Esophagus squamous epithelium (tissue), 5 donors: ENCODE measurements at regions not wholly inside any gene's neighbourhood (a gene's known extent, or its start where the extent isn't known, plus 50 kb on each side); places are given as distances from the start of the nearest gene placed in this dataset.

Experiments
- DNase-seq: peaks from one replicate; lab custom pipeline; 2025; lab: John Stamatoyannopoulos, UW
- H3K27ac ChIP-seq, 4 donors: fragments of 200-600 bp; sonication (generic); one replicate each; pipeline ENCODE4 v1.5.1; 2016 to 2019; ENCODE audit warnings: mild to moderate bottlenecking in 1 of 4
- H3K27me3 ChIP-seq, 4 donors: fragments of 200-600 bp; sonication (generic); 1 replicate in 3 of 4; 2 replicates in 1 of 4; pipeline versions ENCODE4 v1.5.1 to v1.6.0; 2017 to 2021; ENCODE audit warnings: antibody characterized with exemption in 1 of 4
- H3K36me3 ChIP-seq, 3 donors: fragments of 200-600 bp; sonication (generic); one replicate each; pipeline ENCODE4 v1.5.1; 2016 to 2019
- H3K4me1 ChIP-seq, 3 donors: fragments of 200-600 bp; sonication (generic); one replicate each; pipeline ENCODE4 v1.5.1; 2017 to 2019
- H3K4me3 ChIP-seq, 4 donors: fragments of 200-600 bp; sonication (generic); 1 replicate in 3 of 4; 2 replicates in 1 of 4; pipeline ENCODE4 v1.5.1; 2016 to 2019; ENCODE audit warnings: mild to moderate bottlenecking in 2 of 4, moderate library complexity in 1 of 4
- H3K9me3 ChIP-seq, 3 donors: fragments of 200-600 bp; sonication (generic); one replicate each; pipeline ENCODE4 v1.5.1; 2016 to 2019
- CTCF ChIP-seq, 6 experiments: fragments of 450-650 bp in 4 of 6; fragments of 200-600 bp in 2 of 6; sonication (generic) in 2 of 6; IDR thresholded peaks; one replicate each; pipeline ENCODE4 v1.5.1; 2016 to 2019; ENCODE audit warnings: antibody characterized with exemption in 6 of 6, mild to moderate bottlenecking in 4 of 6, moderate library complexity in 4 of 6
- POLR2A ChIP-seq, 4 donors: fragments of 450-650 bp; IDR thresholded peaks; one replicate each; pipeline ENCODE4 v1.6.1; 2017; ENCODE audit warnings: antibody characterized with exemption in 4 of 4, mild to moderate bottlenecking in 4 of 4, moderate library complexity in 3 of 4
- WGBS, 2 donors: methylation state at CpG; one replicate each; pipeline ENCODE4 v1.1.5; 2018; 5-methylcytosine and 5-hydroxymethylcytosine counted together
- intact Hi-C: fragments of 100-400 bp; cut with DNase I; formaldehyde crosslinking; loops from one replicate; pipeline ENCODE4 v1.15.0; 2022
- donor health status: DM: yes; HTN: yes; CAD: no.

GRCh38 chr20:16178546-16179135, 394.6 kb downstream of the KIF16B start:
- intact Hi-C loops = no loop called here
- WGBS, 2 donors = 41 to 44% methylated on average over 5 of the region's 5 CpGs
- no peak for DNase-seq

GRCh38 chr20:16175322-16175961, 397.8 kb downstream of the KIF16B start:
- no peaks in the 10 kb centered on the region for H3K36me3 ChIP-seq
- intact Hi-C loops = no loop called here
- H3K27ac ChIP-seq = no peak overlapping the region
- no peaks in the 10 kb centered on the region for H3K4me1 ChIP-seq
- no peaks in the 10 kb centered on the region for H3K27me3 ChIP-seq
- no peak for TF ChIP-seq CTCF (IDR thresholded peaks at IDR 0.05)
- 56 to 75% methylated on average over 7 of the region's 7 CpGs for WGBS, 2 donors
- no peaks in the 10 kb centered on the region for H3K9me3 ChIP-seq
- DNase-seq = no peak
- no peak overlapping the region for H3K4me3 ChIP-seq

More at GRCh38 chr20:16178546-16179135, 394.6 kb downstream of the KIF16B start:
- TF ChIP-seq CTCF (IDR thresholded peaks at IDR 0.05) (no peak), POLR2A (IDR thresholded peaks at IDR 0.05) (no peak)
- no peaks in the 10 kb centered on the region for H3K27me3 ChIP-seq
- no peak overlapping the region for H3K27ac ChIP-seq
- no peaks in the 10 kb centered on the region for H3K9me3 ChIP-seq
- no peaks in the 10 kb centered on the region for H3K36me3 ChIP-seq
- no peak overlapping the region for H3K4me3 ChIP-seq
- H3K4me1 ChIP-seq = no peaks in the 10 kb centered on the region

- Histone ChIP-seq H3K9me3 (no peaks in the 10 kb centered on the region), H3K27me3 (no peaks in the 10 kb centered on the region), H3K4me3 (no peak overlapping the region), H3K4me1 (no peaks in the 10 kb centered on the region), H3K27ac (no peak overlapping the region), H3K36me3 (no peaks in the 10 kb centered on the region)
- intact Hi-C loops = no loop called here
- 51 to 64% methylated on average over 2 of the region's 2 CpGs for WGBS, 2 donors
- DNase-seq = no peak
- TF ChIP-seq CTCF (IDR thresholded peaks at IDR 0.05) = no peak
- no peak for TF ChIP-seq POLR2A (IDR thresholded peaks at IDR 0.05)
These were observed 398.9 kb downstream of the KIF16B start for GRCh38 chr20:16174311-16174710.

- Histone ChIP-seq H3K4me1 (no peaks in the 10 kb centered on the region), H3K36me3 (no peaks in the 10 kb centered on the region), H3K27ac (no peak overlapping the region), H3K4me3 (no peak overlapping the region), H3K27me3 (no peaks in the 10 kb centered on the region), H3K9me3 (no peaks in the 10 kb centered on the region)
- 60 to 63% methylated on average over 4 of the region's 4 CpGs for WGBS, 2 donors
- intact Hi-C loops = no loop called here
- DNase-seq = no peak
- TF ChIP-seq CTCF (IDR thresholded peaks at IDR 0.05) (no peak), POLR2A (IDR thresholded peaks at IDR 0.05) (no peak)
These were observed 400.2 kb downstream of the KIF16B start for GRCh38 chr20:16173044-16173443.

GRCh38 chr20:16171180-16171579, 402.1 kb downstream of the KIF16B start:
- TF ChIP-seq CTCF (IDR thresholded peaks at IDR 0.05) (no peak), POLR2A (IDR thresholded peaks at IDR 0.05) (no peak)
- Histone ChIP-seq H3K36me3 (no peaks in the 10 kb centered on the region), H3K4me1 (no peaks in the 10 kb centered on the region), H3K27ac (no peak overlapping the region), H3K4me3 (no peak overlapping the region), H3K27me3 (no peaks in the 10 kb centered on the region), H3K9me3 (no peaks in the 10 kb centered on the region)
- intact Hi-C loops = no loop called here
- DNase-seq = no peak
